ENCODE measurements at regions not wholly inside any gene's neighbourhood (a gene's known extent, or its start where the extent isn't known, plus 50 kb on each side); places are given as distances from the start of the nearest gene placed in this dataset.

GRCh38 chr14:96660667-96661066 is 136.5 kb upstream of the VRK1 start:
- Histone ChIP-seq H3K9me3 (ENCODE audit: control insufficient read depth, insufficient read depth, low read length) (peaks cover 2% of the 10 kb centered on the region), H3K4me1 (ENCODE audit: control insufficient read depth, insufficient read depth, low read length) (peaks cover 20% of the 10 kb centered on the region), H3K27me3 (ENCODE audit: control insufficient read depth, insufficient read depth, low read length) (no peaks in the 10 kb centered on the region), H3K36me3 (ENCODE audit: control insufficient read depth, insufficient read depth, low read length) (no peaks in the 10 kb centered on the region), H3K27ac (ENCODE audit: low read depth, low read length) (no peak overlapping the region), H3K4me3 (ENCODE audit: low read depth, low read length) (no peak overlapping the region)
- 70% methylated on average over 4 of the region's 4 CpGs for WGBS (ENCODE audit: insufficient coverage)
- DNase-seq (ENCODE audit: low read depth in 4 of 6, low spot score in 6 of 6) = peak in 1 of 6 donors; percentile 18

- H3K27ac ChIP-seq (ENCODE audit: low read depth, low read length) = no peak overlapping the region
- H3K4me3 ChIP-seq (ENCODE audit: low read depth, low read length) = no peak overlapping the region
- H3K27me3 ChIP-seq (ENCODE audit: control insufficient read depth, insufficient read depth, low read length) = no peaks in the 10 kb centered on the region
- no peak for DNase-seq (ENCODE audit: low read depth in 4 of 6, low spot score in 6 of 6)
- H3K4me1 ChIP-seq (ENCODE audit: control insufficient read depth, insufficient read depth, low read length) = peaks cover 20% of the 10 kb centered on the region
- no peaks in the 10 kb centered on the region for H3K36me3 ChIP-seq (ENCODE audit: control insufficient read depth, insufficient read depth, low read length)
- peaks cover 2% of the 10 kb centered on the region for H3K9me3 ChIP-seq (ENCODE audit: control insufficient read depth, insufficient read depth, low read length)
Measured at GRCh38 chr14:96661244-96661969, 135.8 kb upstream of the VRK1 start.

GRCh38 chr14:96662116-96662970 is 134.8 kb upstream of the VRK1 start:
- WGBS (ENCODE audit: insufficient coverage) = 49% methylated on average over 12 of the region's 15 CpGs
- Histone ChIP-seq H3K27ac (ENCODE audit: low read depth, low read length) (no peak overlapping the region), H3K9me3 (ENCODE audit: control insufficient read depth, insufficient read depth, low read length) (peaks cover under 1% of the 10 kb centered on the region), H3K4me1 (ENCODE audit: control insufficient read depth, insufficient read depth, low read length) (peaks cover 20% of the 10 kb centered on the region), H3K27me3 (ENCODE audit: control insufficient read depth, insufficient read depth, low read length) (no peaks in the 10 kb centered on the region), H3K36me3 (ENCODE audit: control insufficient read depth, insufficient read depth, low read length) (no peaks in the 10 kb centered on the region), H3K4me3 (ENCODE audit: low read depth, low read length) (no peak overlapping the region)
- peak in 2 of 6 donors; percentile 54 to 86 for DNase-seq (ENCODE audit: low read depth in 4 of 6, low spot score in 6 of 6)

- peak in 1 of 6 donors; percentile 22 for DNase-seq (ENCODE audit: low read depth in 4 of 6, low spot score in 6 of 6)
- H3K27me3 ChIP-seq (ENCODE audit: control insufficient read depth, insufficient read depth, low read length) = no peaks in the 10 kb centered on the region
Measured at GRCh38 chr14:96663076-96663475, 134.1 kb upstream of the VRK1 start.

GRCh38 chr14:96663491-96664067 is 133.6 kb upstream of the VRK1 start:
- Histone ChIP-seq H3K27me3 (ENCODE audit: control insufficient read depth, insufficient read depth, low read length) (no peaks in the 10 kb centered on the region), H3K4me1 (ENCODE audit: control insufficient read depth, insufficient read depth, low read length) (peaks cover 20% of the 10 kb centered on the region)
- no CpG with 5 or more reads among the region's 10 CpGs for WGBS (ENCODE audit: insufficient coverage)

More at GRCh38 chr14:96663076-96663475, 134.1 kb upstream of the VRK1 start:
- 34% methylated on average over 19 of the region's 19 CpGs for WGBS (ENCODE audit: insufficient coverage)
- H3K9me3 ChIP-seq (ENCODE audit: control insufficient read depth, insufficient read depth, low read length) = no peaks in the 10 kb centered on the region
- no peak overlapping the region for H3K27ac ChIP-seq (ENCODE audit: low read depth, low read length)
- H3K4me1 ChIP-seq (ENCODE audit: control insufficient read depth, insufficient read depth, low read length) = peaks cover 20% of the 10 kb centered on the region
- H3K36me3 ChIP-seq (ENCODE audit: control insufficient read depth, insufficient read depth, low read length) = no peaks in the 10 kb centered on the region
- H3K4me3 ChIP-seq (ENCODE audit: low read depth, low read length) = no peak overlapping the region

GRCh38 chr14:96666088-96666487 is 131.1 kb upstream of the VRK1 start:
- 88% methylated on average over 5 of the region's 6 CpGs for WGBS (ENCODE audit: insufficient coverage)
- no peak for DNase-seq (ENCODE audit: low read depth in 4 of 6, low spot score in 6 of 6)
- H3K4me3 ChIP-seq (ENCODE audit: low read depth, low read length) = no peak overlapping the region

More at GRCh38 chr14:96663491-96664067, 133.6 kb upstream of the VRK1 start:
- Histone ChIP-seq H3K36me3 (ENCODE audit: control insufficient read depth, insufficient read depth, low read length) (no peaks in the 10 kb centered on the region), H3K27ac (ENCODE audit: low read depth, low read length) (no peak overlapping the region), H3K9me3 (ENCODE audit: control insufficient read depth, insufficient read depth, low read length) (no peaks in the 10 kb centered on the region), H3K4me3 (ENCODE audit: low read depth, low read length) (no peak overlapping the region)
- DNase-seq (ENCODE audit: low read depth in 4 of 6, low spot score in 6 of 6) = no peak

GRCh38 chr14:96670391-96670790 is 126.8 kb upstream of the VRK1 start:
- DNase-seq (ENCODE audit: low read depth in 4 of 6, low spot score in 6 of 6) = no peak

More at GRCh38 chr14:96666088-96666487, 131.1 kb upstream of the VRK1 start:
- H3K27ac ChIP-seq (ENCODE audit: low read depth, low read length) = no peak overlapping the region
- peaks cover 14% of the 10 kb centered on the region for H3K4me1 ChIP-seq (ENCODE audit: control insufficient read depth, insufficient read depth, low read length)
- no peaks in the 10 kb centered on the region for H3K27me3 ChIP-seq (ENCODE audit: control insufficient read depth, insufficient read depth, low read length)
- no peaks in the 10 kb centered on the region for H3K36me3 ChIP-seq (ENCODE audit: control insufficient read depth, insufficient read depth, low read length)
- H3K9me3 ChIP-seq (ENCODE audit: control insufficient read depth, insufficient read depth, low read length) = no peaks in the 10 kb centered on the region

GRCh38 chr14:96671218-96671617 is 126.0 kb upstream of the VRK1 start:
- Histone ChIP-seq H3K27me3 (ENCODE audit: control insufficient read depth, insufficient read depth, low read length) (no peaks in the 10 kb centered on the region), H3K9me3 (ENCODE audit: control insufficient read depth, insufficient read depth, low read length) (no peaks in the 10 kb centered on the region), H3K36me3 (ENCODE audit: control insufficient read depth, insufficient read depth, low read length) (no peaks in the 10 kb centered on the region), H3K4me3 (ENCODE audit: low read depth, low read length) (no peak overlapping the region), H3K4me1 (ENCODE audit: control insufficient read depth, insufficient read depth, low read length) (no peaks in the 10 kb centered on the region), H3K27ac (ENCODE audit: low read depth, low read length) (no peak overlapping the region)
- no peak for DNase-seq (ENCODE audit: low read depth in 4 of 6, low spot score in 6 of 6)
- 67% methylated on average over 1 of the region's 3 CpGs for WGBS (ENCODE audit: insufficient coverage)

More at GRCh38 chr14:96670391-96670790, 126.8 kb upstream of the VRK1 start:
- Histone ChIP-seq H3K4me1 (ENCODE audit: control insufficient read depth, insufficient read depth, low read length) (no peaks in the 10 kb centered on the region), H3K36me3 (ENCODE audit: control insufficient read depth, insufficient read depth, low read length) (no peaks in the 10 kb centered on the region), H3K4me3 (ENCODE audit: low read depth, low read length) (no peak overlapping the region), H3K9me3 (ENCODE audit: control insufficient read depth, insufficient read depth, low read length) (no peaks in the 10 kb centered on the region), H3K27me3 (ENCODE audit: control insufficient read depth, insufficient read depth, low read length) (no peaks in the 10 kb centered on the region), H3K27ac (ENCODE audit: low read depth, low read length) (no peak overlapping the region)
- WGBS (ENCODE audit: insufficient coverage) = 81% methylated on average over 2 of the region's 2 CpGs

GRCh38 chr14:96673706-96674105 is 123.5 kb upstream of the VRK1 start:
- no peak for DNase-seq (ENCODE audit: low read depth in 4 of 6, low spot score in 6 of 6)
- no peaks in the 10 kb centered on the region for H3K4me1 ChIP-seq (ENCODE audit: control insufficient read depth, insufficient read depth, low read length)
- H3K9me3 ChIP-seq (ENCODE audit: control insufficient read depth, insufficient read depth, low read length) = no peaks in the 10 kb centered on the region
- H3K27ac ChIP-seq (ENCODE audit: low read depth, low read length) = no peak overlapping the region
- H3K4me3 ChIP-seq (ENCODE audit: low read depth, low read length) = no peak overlapping the region
- H3K36me3 ChIP-seq (ENCODE audit: control insufficient read depth, insufficient read depth, low read length) = no peaks in the 10 kb centered on the region
- WGBS (ENCODE audit: insufficient coverage) = 86% methylated on average over 4 of the region's 4 CpGs
- H3K27me3 ChIP-seq (ENCODE audit: control insufficient read depth, insufficient read depth, low read length) = no peaks in the 10 kb centered on the region

Data from spinal cord (tissue), 9 donors.